ENCODE measurements at regions not wholly inside any gene's neighbourhood (a gene's known extent, or its start where the extent isn't known, plus 50 kb on each side); places are given as distances from the start of the nearest gene placed in this dataset.

DNA sequence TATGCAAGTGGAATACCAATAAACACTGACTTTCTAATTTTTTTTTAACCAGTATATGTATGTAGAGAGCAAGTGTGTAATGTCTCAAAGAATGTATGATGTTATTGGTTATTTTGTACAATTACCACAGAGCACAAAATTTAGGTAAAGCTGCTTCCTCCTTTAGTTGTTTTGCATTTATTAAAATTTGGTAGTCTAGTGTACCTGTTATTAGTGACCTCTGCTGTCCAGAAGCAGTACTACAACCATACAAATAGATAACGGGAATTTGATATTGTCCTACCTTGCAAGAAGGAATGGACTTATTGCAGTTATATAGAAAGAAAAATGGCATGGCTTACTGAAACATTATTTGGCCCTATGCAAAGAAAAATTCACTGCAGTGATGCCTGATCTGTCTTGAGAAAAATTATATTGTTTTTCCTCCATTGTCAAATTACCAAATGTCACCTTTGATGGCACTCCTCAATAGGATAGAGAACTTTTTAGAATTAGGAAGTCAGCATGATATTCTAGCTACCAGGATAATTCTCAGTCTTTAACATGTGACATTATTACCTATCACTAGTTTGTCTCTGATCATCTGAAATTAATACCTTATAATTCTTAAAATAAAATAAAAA is 153.9 kb upstream of the RMST start:
- Histone ChIP-seq H4K20me1 (ENCODE audit: insufficient read depth, poor library complexity, severe bottlenecking) (no peaks in the 10 kb centered on the region), H3K79me2 (no peaks in the 10 kb centered on the region), H3K27ac (no peak overlapping the region), H3K4me2 (no peak overlapping the region), H3K4me1 (ENCODE audit: insufficient read depth) (peaks cover 6% of the 10 kb centered on the region), H3K27me3 (no peaks in the 10 kb centered on the region), H3K4me3 (no peak overlapping the region), H2AFZ (no peak overlapping the region), H3K9me3 (ENCODE audit: low read depth) (no peaks in the 10 kb centered on the region), H3K36me3 (replicated peaks; ENCODE audit: insufficient read depth, low read depth) (no peaks in the 10 kb centered on the region), H3K9me2 (replicated peaks; ENCODE audit: insufficient read depth) (no peaks in the 10 kb centered on the region)
- TF ChIP-seq, protein P1, sequence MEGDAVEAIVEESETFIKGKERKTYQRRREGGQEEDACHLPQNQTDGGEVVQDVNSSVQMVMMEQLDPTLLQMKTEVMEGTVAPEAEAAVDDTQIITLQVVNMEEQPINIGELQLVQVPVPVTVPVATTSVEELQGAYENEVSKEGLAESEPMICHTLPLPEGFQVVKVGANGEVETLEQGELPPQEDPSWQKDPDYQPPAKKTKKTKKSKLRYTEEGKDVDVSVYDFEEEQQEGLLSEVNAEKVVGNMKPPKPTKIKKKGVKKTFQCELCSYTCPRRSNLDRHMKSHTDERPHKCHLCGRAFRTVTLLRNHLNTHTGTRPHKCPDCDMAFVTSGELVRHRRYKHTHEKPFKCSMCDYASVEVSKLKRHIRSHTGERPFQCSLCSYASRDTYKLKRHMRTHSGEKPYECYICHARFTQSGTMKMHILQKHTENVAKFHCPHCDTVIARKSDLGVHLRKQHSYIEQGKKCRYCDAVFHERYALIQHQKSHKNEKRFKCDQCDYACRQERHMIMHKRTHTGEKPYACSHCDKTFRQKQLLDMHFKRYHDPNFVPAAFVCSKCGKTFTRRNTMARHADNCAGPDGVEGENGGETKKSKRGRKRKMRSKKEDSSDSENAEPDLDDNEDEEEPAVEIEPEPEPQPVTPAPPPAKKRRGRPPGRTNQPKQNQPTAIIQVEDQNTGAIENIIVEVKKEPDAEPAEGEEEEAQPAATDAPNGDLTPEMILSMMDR (IDR thresholded peaks at IDR 0.05; ENCODE audit: poor library complexity) = peak; percentile 68
- TF ChIP-seq EZH2phosphoT487 (IDR thresholded peaks at IDR 0.05; ENCODE audit: low read depth, severe bottlenecking, unreplicated experiment) (no peak), EZH2 (IDR thresholded peaks at IDR 0.05; ENCODE audit: borderline replicate concordance) (no peak)
- 23% methylated on average over 1 of the region's 1 CpG for WGBS (ENCODE audit: low lambda C conversion rate, missing lambda C conversion rate)
- DNase-seq (ENCODE audit: low spot score) = peak; percentile 58

DNA sequence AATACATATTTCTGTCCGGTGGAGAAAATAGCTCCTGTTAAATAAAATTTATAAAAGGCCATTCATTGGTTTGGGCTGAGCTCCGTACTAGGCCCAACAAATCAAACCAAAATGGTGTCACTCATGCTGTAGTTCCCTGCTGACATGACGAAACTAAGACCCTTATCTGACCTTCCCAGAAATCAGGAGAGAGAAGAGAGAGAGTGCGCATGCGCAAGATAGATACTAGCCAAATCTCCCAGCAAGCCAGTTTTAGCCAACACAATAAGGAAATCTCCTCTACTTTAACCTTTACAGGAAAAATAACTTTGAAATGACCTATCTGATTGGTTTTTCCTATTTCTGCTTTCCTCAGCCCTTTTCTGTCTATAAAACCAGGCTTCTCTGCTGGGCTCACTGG is 152.7 kb upstream of the RMST start:
- WGBS (ENCODE audit: low lambda C conversion rate, missing lambda C conversion rate) = 91% methylated on average over 5 of the region's 5 CpGs
- DNase-seq (ENCODE audit: low spot score) = no peak
- Histone ChIP-seq H3K9me3 (ENCODE audit: low read depth) (no peaks in the 10 kb centered on the region), H2AFZ (no peak overlapping the region), H3K79me2 (no peaks in the 10 kb centered on the region), H4K20me1 (ENCODE audit: insufficient read depth, poor library complexity, severe bottlenecking) (no peaks in the 10 kb centered on the region), H3K4me2 (no peak overlapping the region), H3K4me1 (ENCODE audit: insufficient read depth) (peaks cover 6% of the 10 kb centered on the region), H3K36me3 (replicated peaks; ENCODE audit: insufficient read depth, low read depth) (no peaks in the 10 kb centered on the region), H3K4me3 (no peak overlapping the region), H3K9me2 (replicated peaks; ENCODE audit: insufficient read depth) (no peaks in the 10 kb centered on the region), H3K27ac (no peak overlapping the region), H3K27me3 (no peaks in the 10 kb centered on the region)
- TF ChIP-seq EZH2 (IDR thresholded peaks at IDR 0.05; ENCODE audit: borderline replicate concordance) = no peak
- TF ChIP-seq EZH2phosphoT487 (IDR thresholded peaks at IDR 0.05; ENCODE audit: low read depth, severe bottlenecking, unreplicated experiment) = no peak
- TF ChIP-seq, protein P1 (IDR thresholded peaks at IDR 0.05; ENCODE audit: poor library complexity) = no peak

DNA sequence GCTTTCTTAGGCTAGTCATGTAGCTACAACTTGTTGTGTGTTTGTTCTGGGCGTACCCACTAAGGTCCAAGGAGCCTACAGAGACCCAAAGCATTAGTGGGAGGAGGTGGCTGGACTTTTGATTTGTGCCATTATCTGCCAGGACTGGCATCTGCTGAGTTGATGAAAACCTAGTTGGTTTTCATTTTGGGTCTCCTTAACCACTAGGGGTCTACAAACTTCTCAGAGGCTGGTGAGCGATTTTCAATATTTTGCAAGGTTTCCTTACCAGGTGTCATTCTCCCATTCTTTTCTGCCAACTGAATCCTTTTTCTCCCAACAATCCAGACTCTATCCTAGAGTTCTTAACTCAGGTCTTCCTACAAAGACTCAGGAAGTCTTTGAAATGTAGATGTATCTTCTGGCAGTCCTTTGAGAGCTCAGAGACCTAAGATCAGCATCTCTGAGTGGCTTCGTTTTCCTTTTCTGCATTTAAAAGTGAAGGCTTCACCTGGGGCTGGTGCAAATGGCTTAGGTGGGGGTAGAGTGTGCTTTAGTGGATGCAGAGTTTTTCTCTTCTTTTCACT is 150.0 kb upstream of the RMST start:
- no peak for DNase-seq (ENCODE audit: low spot score)

More for the DNA sequence above, 150.0 kb upstream of the RMST start:
- WGBS (ENCODE audit: low lambda C conversion rate, missing lambda C conversion rate) = 63% methylated on average over 3 of the region's 3 CpGs
- no peak overlapping the region for H3K27ac ChIP-seq
- no peak overlapping the region for H3K4me3 ChIP-seq
- TF ChIP-seq EZH2 (IDR thresholded peaks at IDR 0.05; ENCODE audit: borderline replicate concordance) = no peak
- no peak for TF ChIP-seq EZH2phosphoT487 (IDR thresholded peaks at IDR 0.05; ENCODE audit: low read depth, severe bottlenecking, unreplicated experiment)
- TF ChIP-seq, protein P1 (IDR thresholded peaks at IDR 0.05; ENCODE audit: poor library complexity) = no peak
- no peaks in the 10 kb centered on the region for H3K9me2 ChIP-seq (replicated peaks; ENCODE audit: insufficient read depth)
- no peaks in the 10 kb centered on the region for H3K27me3 ChIP-seq
- no peaks in the 10 kb centered on the region for H3K9me3 ChIP-seq (ENCODE audit: low read depth)
- no peaks in the 10 kb centered on the region for H4K20me1 ChIP-seq (ENCODE audit: insufficient read depth, poor library complexity, severe bottlenecking)
- no peak overlapping the region for H2AFZ ChIP-seq
- H3K79me2 ChIP-seq = no peaks in the 10 kb centered on the region
- H3K36me3 ChIP-seq (replicated peaks; ENCODE audit: insufficient read depth, low read depth) = no peaks in the 10 kb centered on the region
- no peak overlapping the region for H3K4me2 ChIP-seq
- H3K4me1 ChIP-seq (ENCODE audit: insufficient read depth) = peaks cover 6% of the 10 kb centered on the region
